ENCODE measurements at regions not wholly inside any gene's neighbourhood (a gene's known extent, or its start where the extent isn't known, plus 50 kb on each side); places are given as distances from the start of the nearest gene placed in this dataset.

- no peak for DNase-seq (ENCODE audit: low read depth)
Measured at GRCh38 chr2:181242262-181242661, 214.9 kb upstream of the ITGA4 start.

- no peak for DNase-seq (ENCODE audit: low read depth)
Measured at GRCh38 chr2:181243319-181243718, 213.9 kb upstream of the ITGA4 start.

DNA sequence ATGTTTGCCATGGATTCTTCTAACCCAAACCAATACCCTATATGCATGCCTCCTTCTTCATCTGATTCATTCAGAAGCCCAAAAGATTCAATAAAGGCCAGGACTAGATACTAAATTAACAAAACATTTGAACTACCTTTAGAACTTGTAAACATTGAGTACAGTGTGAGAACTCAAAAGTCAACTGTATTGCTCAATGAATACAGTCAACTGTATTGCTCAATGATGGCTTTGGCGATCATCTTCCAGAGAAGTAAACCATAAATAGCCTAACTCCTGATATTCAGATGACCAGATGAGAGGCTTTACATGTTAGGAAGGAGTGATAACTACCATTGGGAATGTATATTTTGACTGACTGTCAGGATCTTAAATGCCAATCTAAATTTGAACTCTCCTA lies 206.5 kb upstream of the ITGA4 start:
- peak; percentile 13 for DNase-seq (ENCODE audit: low read depth)

GRCh38 chr2:181252262-181253148 lies 204.7 kb upstream of the ITGA4 start:
- no peak for DNase-seq (ENCODE audit: low read depth)

DNA sequence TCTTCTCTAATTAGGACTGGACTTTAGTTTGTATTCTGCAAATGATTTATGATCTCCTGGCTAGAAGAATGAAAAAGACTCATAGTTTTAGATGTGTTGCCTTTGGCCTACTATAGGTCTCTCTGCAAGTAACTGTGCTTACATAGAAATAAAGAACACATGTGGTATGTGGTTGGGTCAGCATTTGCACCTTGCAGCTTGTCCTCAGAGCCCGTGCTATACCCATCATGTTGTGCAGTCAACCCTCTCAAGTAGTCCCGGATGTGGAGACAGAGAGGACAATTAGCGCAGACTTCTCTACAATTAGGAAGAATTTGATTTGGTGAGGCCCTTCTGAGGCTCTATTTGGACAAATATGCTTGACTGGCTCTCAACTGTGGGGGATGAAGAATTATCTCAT lies 203.7 kb upstream of the ITGA4 start:
- DNase-seq (ENCODE audit: low read depth): no peak

DNA sequence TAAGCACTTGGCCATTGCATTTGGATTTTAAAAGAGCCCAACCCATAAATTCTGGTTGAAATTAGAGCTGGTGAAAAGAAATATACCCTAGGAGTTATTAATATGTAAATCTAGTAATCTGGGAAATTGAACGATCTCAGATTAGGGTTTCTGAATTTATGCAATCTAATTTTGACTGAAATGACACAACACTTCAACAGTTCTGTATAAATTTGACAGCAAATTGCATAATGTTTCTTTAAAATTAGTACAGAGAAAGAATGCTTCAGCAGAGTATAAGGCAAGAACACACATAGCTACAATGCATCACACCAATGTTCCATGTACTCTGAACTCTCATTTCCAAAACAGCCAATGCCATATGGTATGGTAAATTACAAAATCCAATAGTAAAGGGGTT lies 201.5 kb upstream of the ITGA4 start:
- DNase-seq (ENCODE audit: low read depth): no peak

DNA sequence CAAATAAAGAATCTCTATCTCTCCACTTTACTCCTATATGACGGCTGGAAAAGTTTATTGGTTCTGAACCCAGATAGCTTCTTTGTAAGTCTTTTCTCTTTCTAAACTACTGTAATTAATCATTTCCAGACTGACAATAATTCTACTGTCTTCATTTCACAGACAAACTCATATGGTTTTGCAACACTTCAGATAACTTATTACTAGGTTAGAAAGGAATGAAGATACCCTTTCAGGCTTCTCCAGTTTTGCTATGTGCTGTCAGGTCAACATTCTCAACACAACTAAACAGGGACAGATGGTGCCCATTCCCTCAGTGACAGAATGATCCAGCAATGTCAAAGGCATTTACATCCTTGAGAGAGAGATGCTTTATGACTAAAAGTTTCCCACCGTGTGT lies 198.5 kb upstream of the ITGA4 start:
- DNase-seq (ENCODE audit: low read depth): peak; percentile 88

GRCh38 chr2:181262782-181263181 lies 194.4 kb upstream of the ITGA4 start:
- DNase-seq (ENCODE audit: low read depth): no peak

- DNase-seq (ENCODE audit: low read depth): no peak
Measured at GRCh38 chr2:181264001-181264400, 193.2 kb upstream of the ITGA4 start.

GRCh38 chr2:181264441-181264840 lies 192.7 kb upstream of the ITGA4 start:
- DNase-seq (ENCODE audit: low read depth): peak; percentile 15

DNA sequence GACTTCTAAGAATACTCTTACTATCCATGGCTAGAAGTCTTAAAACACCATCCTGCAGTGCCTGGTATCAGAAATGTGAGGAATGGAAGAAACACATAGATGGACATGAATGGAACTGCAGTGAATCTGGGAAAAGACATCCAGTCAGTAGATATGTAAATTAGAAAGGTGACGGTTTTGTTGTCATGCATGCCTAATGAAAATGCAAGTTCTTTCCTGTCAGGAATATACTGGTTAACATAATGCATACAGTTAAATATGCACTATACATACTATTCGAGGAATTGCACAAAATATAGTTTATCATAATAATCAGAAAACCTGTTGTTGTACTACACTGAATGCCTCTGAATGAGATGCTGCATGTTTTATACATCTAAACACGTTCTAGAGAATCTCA lies 190.6 kb upstream of the ITGA4 start:
- DNase-seq (ENCODE audit: low read depth): no peak

GRCh38 chr2:181268174-181268867 lies 188.9 kb upstream of the ITGA4 start:
- DNase-seq (ENCODE audit: low read depth): no peak

- DNase-seq (ENCODE audit: low read depth): no peak
Measured at GRCh38 chr2:181273986-181274385, 183.2 kb upstream of the ITGA4 start.

GRCh38 chr2:181275643-181276070 lies 181.5 kb upstream of the ITGA4 start:
- DNase-seq (ENCODE audit: low read depth): no peak

DNA sequence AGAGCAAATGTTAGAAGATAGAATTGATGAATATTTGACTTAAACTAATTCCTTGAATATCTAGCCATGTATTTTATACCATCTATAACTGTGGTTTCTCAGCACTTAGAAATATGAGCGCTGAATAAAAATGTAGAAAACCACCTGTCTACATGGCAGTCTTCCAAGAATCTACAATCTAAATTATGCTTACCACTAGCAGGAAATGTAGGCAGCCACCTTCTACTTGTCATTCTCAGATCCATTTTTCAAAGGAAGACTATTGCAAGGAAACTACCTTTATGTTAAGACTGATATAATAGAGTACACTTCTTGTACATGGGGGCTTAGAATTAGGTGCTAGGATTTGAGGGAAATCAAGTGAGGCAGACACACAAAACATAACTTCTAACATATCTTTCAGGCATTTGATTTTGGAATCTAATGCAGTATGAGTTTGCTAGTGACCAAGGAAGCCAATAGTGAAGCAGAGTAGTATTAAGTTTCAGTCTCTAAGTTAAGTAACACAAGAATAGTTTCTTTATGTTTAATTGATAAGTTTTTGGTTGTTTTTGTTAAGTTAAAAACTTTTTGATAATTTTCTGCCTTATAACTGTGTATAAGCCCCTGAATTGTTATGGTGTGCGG lies 175.9 kb upstream of the ITGA4 start:
- DNase-seq (ENCODE audit: low read depth): no peak

GRCh38 chr2:181285116-181285515 lies 172.1 kb upstream of the ITGA4 start:
- no peak for DNase-seq (ENCODE audit: low read depth)

GRCh38 chr2:181289698-181290097 lies 167.5 kb upstream of the ITGA4 start:
- no peak for DNase-seq (ENCODE audit: low read depth)

GRCh38 chr2:181290182-181290581 lies 167.0 kb upstream of the ITGA4 start:
- DNase-seq (ENCODE audit: low read depth): no peak

GRCh38 chr2:181294979-181295378 lies 162.2 kb upstream of the ITGA4 start:
- no peak for DNase-seq (ENCODE audit: low read depth)

DNA sequence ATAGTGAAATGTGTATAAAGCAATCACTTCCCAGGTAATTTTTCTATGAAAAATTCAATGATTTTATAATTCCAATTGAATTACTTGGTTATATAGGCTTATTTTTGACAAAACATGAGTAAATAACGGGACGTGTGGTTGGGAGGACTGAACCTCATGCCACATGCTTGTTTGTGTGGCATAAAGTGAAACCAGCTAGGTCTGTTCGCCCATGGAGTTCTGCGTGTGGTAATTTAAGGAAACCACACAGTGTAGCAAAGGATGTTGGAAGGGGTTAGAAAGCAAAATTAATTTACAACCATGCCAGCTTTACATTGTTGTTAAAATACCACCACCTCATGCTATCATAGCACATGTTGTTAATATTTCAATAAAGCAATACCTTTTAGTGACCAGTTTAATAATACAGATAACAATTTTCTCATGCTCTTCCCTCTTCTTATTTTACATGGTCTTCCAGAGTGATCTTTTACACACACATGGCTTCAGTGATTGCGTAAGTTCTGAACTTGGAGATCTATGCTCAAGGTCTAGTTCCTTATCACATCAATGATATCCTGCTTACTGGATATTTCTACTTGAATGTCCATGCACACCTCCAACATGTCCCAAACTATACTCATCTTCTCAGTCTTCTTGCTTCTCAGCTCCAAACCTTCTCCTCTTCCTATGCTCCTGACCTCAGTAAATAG lies 156.4 kb upstream of the ITGA4 start:
- DNase-seq (ENCODE audit: low read depth): no peak

DNA sequence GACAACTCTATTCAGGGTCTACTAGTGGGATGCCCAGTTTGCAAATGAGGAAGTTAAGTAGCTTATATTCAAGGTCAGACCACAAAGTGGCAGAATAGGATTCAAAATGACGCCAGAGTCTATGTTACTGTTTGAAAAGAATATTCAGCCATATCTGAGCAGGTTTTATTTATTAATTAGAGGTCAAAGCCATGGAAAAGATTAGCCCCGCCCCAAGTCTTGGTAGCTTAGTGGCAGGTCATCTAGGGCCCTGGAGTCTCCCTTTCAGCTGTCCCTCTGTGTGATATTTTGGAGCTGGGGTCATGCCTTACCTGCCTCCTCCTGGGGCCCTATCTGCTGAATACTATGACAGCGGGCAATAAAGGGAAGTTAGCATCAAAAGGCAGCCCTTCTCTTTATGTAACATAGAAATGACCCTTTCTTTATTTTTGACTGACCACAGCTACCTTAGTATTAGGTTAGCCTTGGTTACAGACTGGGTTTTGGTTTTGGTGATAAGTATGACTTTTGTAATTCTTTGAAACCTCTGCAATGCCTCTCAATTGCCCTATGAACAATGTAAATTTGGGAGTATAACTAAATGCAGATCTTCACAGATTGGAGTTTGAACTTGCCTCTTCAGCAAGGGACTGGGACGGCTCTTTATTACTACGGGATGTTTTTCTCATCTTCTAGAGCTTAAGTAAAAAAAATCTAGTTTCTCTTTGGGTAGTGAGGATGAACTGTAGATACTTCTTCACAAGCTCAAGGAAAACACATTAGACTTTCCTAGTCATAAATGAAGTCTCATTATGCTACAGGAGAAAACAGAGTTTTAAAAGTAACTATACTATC lies 153.0 kb upstream of the ITGA4 start:
- no peak for DNase-seq (ENCODE audit: low read depth)
